HAP-1 (cell line): ENCODE measurements at regions not wholly inside any gene's neighbourhood (a gene's known extent, or its start where the extent isn't known, plus 50 kb on each side); places are given as distances from the start of the nearest gene placed in this dataset.
A peak's percentile ranks its signal among the peaks of the same experiment; 100 is the strongest.

Experiments used
- DNase-seq, 2 experiments: peaks; one replicate each; pipeline ENCODE4 v3.0.0-alpha.2; 2016 to 2020; ENCODE audit warnings: low spot score in 2 of 2
- H3K27me3 ChIP-seq: fragments of 250-450 bp; sonication (Bioruptor Pico); 2 replicates; pipeline ENCODE4 v1.5.1; 2020; ENCODE audit warnings: low read depth, mild to moderate bottlenecking, moderate library complexity
- H3K36me3 ChIP-seq: fragments of 250-450 bp; sonication (Bioruptor Pico); replicated peaks from 2 replicates; pipeline ENCODE4 v1.5.1; 2020; ENCODE audit warnings: mild to moderate bottlenecking
- H3K4me1 ChIP-seq: fragments of 250-450 bp; sonication (Bioruptor Pico); 2 replicates; pipeline ENCODE4 v1.5.1; 2020; ENCODE audit warnings: mild to moderate bottlenecking
- H3K4me3 ChIP-seq: fragments of 250-450 bp; sonication (Bioruptor Pico); 2 replicates; pipeline ENCODE4 v1.5.1; 2020; ENCODE audit warnings: mild to moderate bottlenecking, moderate library complexity
- H3K9me3 ChIP-seq: fragments of 250-450 bp; sonication (Bioruptor Pico); 2 replicates; pipeline ENCODE4 v1.5.1; 2020; ENCODE audit warnings: mild to moderate bottlenecking, moderate library complexity
- in situ Hi-C: fragments of 300-500 bp; cut with MboI; formaldehyde crosslinking; loops from 3 replicates; pipeline ENCODE4 v1.14.3; 2020; ENCODE audit warnings: low sequenced_read_pairs, inconsistent platforms, mixed read lengths

DNA sequence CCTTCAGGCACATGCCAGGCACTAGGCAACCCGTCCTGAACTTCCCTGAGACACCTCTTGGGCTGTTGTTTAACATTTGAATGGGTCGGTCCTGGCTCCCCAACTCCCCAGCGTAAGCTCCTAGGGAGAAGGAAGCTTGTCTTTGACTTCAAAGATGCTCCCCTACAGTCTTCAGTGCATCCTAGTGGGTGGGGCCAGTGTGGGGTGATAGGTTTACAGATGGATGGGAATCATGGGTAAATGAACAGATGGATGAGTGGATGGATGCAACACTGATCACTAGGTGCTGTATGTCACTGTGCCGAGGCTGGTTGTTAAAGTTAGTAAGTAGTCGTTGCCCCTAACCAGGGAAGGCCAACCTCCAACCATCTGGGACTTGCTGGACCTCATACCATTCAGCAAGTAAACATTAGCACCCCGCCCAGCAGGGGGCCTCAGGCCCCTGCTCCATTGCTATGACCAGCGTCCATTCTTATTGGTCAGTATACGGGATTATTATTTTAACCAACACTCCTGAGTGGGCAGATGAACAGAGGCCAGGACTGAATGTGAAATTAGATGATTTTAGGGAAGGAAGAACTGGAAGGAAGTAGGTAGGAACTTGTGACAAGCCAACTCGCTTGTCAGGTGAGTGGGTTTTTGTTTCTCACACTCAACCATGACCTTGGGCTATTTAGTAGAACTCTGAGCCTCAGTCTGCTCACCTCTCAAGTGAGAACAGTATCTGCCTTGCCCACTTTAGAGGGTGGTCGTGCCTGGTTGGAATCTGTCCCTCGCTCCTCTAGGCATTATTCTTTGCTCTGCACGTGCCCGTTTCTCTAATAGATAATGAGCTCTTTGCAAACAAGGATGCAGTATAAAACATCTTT lies 82.9 kb upstream of the FOXP4 start:
- in situ Hi-C loops = no loop called here
- peak; percentile 16 to 74 for DNase-seq
- H3K27me3 ChIP-seq = no peaks in the 10 kb centered on the region

DNA sequence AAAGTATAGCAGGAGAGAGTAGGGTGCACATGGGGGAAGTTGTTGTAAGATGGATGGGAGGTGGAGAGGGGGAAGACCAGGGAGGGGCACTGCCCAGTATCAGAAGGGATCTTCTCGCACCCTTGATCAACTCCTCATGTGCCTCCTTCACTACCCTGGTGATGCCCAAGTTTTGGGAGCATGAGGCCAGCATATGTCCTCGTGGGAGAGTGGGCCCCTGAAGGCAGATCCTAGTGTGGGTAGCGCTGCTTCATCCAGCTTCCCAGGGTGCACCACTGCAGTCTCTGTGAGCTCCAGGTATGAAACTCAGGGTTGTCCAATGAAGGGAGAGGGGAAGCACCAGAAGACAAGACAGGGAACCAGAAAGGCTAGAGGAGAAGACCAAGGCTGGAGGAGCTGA lies 82.2 kb upstream of the FOXP4 start:
- Histone ChIP-seq H3K36me3 (no peaks in the 10 kb centered on the region), H3K4me3 (no peak overlapping the region), H3K27me3 (no peaks in the 10 kb centered on the region), H3K9me3 (no peaks in the 10 kb centered on the region), H3K4me1 (peaks cover 8% of the 10 kb centered on the region)
- no peak for DNase-seq
- in situ Hi-C loops = no loop called here

More for the DNA sequence above, 82.9 kb upstream of the FOXP4 start:
- Histone ChIP-seq H3K4me3 (no peak overlapping the region), H3K9me3 (no peaks in the 10 kb centered on the region), H3K4me1 (peaks cover 8% of the 10 kb centered on the region), H3K36me3 (no peaks in the 10 kb centered on the region)

DNA sequence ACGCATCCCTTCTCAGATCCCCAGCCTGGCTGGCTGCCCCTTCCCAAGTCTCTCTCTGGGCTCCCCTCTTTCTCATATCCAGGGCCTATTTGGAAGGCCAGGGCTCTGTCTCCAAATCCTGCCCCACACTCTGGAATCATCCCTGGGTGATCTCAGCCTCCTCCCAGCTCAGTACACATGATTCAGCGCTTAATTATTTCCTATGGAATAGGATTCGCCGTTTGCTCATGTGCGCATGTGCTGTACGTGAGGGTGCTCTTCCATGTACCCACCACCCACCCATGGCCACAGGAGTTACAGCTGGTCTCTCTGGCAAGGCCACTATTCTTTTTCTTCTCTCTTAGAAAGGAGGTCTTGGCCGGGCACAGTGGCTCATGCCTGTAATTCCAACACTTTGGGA lies 81.7 kb upstream of the FOXP4 start:
- in situ Hi-C loops = no loop called here

DNA sequence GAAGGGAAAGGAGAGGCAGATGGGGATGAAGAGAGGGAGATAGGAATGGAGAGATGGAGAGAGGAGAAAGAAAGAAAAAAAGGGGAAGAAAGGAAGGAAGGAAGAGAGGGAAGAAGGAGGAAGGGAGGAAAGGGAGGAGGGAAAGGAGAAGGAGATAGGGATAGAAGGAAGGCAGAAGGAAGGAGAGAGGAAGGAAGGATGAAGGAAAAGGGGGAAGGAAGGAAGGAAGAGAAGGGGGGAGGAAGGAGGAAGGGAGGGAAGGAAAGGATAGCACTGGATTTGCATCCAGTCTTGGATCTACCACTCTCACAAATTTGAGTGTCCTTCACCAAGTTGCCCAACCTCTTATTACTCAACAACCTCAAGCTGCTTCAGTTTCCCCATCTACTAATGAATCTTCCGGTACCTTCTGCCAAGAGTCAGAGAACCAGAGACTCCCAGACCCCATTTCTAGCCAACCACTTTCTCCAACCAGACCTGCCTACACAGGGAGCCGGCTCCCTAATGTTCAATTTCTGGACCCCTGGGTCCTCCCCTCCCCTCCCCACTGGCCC lies 79.7 kb upstream of the FOXP4 start:
- H3K9me3 ChIP-seq = no peaks in the 10 kb centered on the region
- H3K27me3 ChIP-seq = no peaks in the 10 kb centered on the region
- peaks cover 8% of the 10 kb centered on the region for H3K4me1 ChIP-seq
- no peak overlapping the region for H3K4me3 ChIP-seq
- H3K36me3 ChIP-seq = no peaks in the 10 kb centered on the region
- in situ Hi-C loops = no loop called here
- DNase-seq = no peak

More for the DNA sequence above, 81.7 kb upstream of the FOXP4 start:
- DNase-seq = no peak
- H3K9me3 ChIP-seq = no peaks in the 10 kb centered on the region
- H3K4me3 ChIP-seq = no peak overlapping the region
- H3K36me3 ChIP-seq = no peaks in the 10 kb centered on the region
- H3K4me1 ChIP-seq = peaks cover 8% of the 10 kb centered on the region
- no peaks in the 10 kb centered on the region for H3K27me3 ChIP-seq

DNA sequence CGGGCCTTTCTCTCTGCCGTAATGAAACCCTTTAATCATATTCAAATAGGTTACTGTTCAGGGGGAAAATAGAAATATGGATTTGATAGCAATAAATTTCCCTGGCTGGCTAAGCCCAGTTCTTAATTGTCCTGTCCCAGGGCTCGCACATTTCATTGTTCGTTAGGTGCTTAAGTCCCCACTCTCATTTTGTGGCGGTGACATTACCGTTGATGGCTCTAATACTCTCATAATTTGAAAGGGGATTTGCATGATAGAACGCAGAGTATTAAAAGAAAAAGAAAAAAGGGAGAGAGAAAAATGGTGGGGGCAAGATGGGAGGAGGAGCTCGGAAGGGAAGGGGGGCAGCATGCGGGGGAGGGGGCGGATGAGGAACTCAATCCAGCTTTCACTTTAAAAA lies 79.1 kb upstream of the FOXP4 start:
- peak; percentile 56 to 69 for DNase-seq
- Histone ChIP-seq H3K4me1 (peaks cover 8% of the 10 kb centered on the region), H3K9me3 (no peaks in the 10 kb centered on the region), H3K36me3 (no peaks in the 10 kb centered on the region), H3K27me3 (no peaks in the 10 kb centered on the region), H3K4me3 (no peak overlapping the region)
- in situ Hi-C loops = no loop called here

DNA sequence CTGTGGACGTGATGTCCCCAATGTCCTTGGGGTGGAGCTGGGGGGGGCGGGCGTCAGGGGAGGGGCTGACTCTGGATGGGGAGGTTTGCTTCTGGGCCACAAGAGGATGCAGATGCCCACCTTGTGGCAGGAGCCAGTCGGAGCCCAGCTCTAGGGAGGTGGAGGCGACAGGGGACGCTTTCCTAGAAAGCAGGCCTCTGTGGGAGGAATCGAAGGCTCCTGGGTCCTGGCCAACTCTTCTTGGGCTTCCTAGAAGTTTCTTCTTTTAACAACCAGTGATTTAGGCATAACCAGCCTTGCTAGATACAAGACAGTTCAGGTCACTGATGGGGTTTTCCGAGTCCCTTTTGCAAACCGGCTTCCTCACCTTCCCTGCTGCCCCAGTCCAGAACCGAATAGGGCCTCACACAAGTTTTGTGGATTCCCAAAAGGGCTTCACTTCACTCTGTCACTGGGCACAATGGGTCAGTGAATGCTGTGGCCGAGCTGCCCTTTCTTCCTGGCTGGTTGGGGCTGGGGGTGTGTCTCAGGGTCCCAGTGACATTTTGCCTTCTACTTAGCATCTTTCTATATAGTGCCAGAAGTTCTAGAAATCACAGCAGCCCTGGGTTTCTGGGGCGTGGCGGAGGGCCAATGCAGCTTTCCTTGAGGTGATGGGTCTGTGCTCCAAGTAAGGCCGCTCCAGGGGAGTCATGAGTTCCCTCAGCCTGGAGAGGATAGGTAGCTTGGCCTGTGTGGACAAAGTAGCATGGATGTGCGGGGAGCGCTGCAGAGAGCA lies 78.4 kb upstream of the FOXP4 start:
- H3K9me3 ChIP-seq = no peaks in the 10 kb centered on the region
- H3K4me1 ChIP-seq = peaks cover 8% of the 10 kb centered on the region
- no peaks in the 10 kb centered on the region for H3K27me3 ChIP-seq
- no peak overlapping the region for H3K4me3 ChIP-seq
- peak in 1 of 2 experiments; percentile 26 for DNase-seq
- no peaks in the 10 kb centered on the region for H3K36me3 ChIP-seq
- in situ Hi-C loops = no loop called here

DNA sequence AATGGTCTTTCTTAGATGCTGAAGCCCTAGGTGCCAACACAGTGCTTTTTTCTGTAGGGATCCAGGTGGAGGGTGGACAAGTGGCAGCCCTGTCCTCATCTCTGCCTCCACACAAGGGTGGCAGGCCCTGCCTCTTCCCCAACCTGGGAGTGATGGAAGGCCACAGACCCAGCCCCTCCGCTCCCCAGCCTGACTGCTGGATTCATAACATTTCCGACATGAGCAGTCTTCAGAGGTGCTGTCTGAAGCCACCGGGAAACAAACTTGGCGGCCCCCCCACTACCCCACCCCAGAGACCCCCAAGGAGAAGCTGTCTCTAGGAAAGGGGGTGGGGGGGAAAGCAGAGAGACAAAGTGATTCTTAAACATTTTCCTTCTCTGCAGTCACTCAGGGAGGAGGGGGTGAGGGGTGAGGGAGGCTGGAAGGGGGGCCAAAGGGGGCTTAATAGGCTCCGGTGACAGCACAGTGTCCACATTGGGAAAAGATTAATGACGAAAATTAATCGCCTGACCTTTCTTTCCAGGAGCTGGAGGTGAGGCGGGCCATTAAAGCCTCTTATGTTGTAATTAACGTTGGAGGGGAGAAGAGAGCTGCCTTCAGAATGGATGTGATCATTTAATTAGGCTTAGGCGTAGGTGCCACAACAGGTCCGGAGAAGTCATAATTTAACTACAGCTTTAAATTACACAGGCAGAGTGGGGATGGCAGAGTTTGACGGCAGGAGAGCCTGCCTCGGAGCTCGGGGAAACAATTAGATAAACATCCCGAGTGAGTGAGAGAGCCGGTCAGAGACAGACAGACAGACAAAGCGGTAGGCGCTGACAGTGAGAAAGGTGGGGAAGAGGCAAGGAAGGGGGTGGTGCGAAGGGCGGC lies 76.8 kb upstream of the FOXP4 start:
- DNase-seq = no peak
- Histone ChIP-seq H3K36me3 (no peaks in the 10 kb centered on the region), H3K27me3 (no peaks in the 10 kb centered on the region), H3K9me3 (no peaks in the 10 kb centered on the region), H3K4me1 (peaks cover 8% of the 10 kb centered on the region), H3K4me3 (no peak overlapping the region)
- in situ Hi-C loops = no loop called here

DNA sequence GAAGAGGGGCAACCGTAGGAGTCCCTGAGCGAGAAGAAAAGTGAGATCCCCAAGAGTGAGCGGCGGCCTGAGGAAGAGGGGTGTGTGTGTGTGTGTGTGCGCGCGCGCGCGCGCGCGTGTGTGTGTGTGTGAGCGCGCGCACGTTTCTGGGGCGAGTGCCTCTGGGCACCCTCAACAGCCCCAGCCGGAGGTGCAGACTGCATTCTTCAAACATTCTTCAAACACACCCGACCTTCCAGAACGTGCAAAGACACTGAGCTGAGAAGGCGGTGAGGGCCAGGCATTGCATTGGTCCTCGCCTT lies 76.2 kb upstream of the FOXP4 start:
- no peak overlapping the region for H3K4me3 ChIP-seq
- peaks cover 8% of the 10 kb centered on the region for H3K4me1 ChIP-seq
- H3K36me3 ChIP-seq = no peaks in the 10 kb centered on the region
- no peaks in the 10 kb centered on the region for H3K27me3 ChIP-seq
- no peak for DNase-seq
- no peaks in the 10 kb centered on the region for H3K9me3 ChIP-seq
- in situ Hi-C loops = no loop called here

DNA sequence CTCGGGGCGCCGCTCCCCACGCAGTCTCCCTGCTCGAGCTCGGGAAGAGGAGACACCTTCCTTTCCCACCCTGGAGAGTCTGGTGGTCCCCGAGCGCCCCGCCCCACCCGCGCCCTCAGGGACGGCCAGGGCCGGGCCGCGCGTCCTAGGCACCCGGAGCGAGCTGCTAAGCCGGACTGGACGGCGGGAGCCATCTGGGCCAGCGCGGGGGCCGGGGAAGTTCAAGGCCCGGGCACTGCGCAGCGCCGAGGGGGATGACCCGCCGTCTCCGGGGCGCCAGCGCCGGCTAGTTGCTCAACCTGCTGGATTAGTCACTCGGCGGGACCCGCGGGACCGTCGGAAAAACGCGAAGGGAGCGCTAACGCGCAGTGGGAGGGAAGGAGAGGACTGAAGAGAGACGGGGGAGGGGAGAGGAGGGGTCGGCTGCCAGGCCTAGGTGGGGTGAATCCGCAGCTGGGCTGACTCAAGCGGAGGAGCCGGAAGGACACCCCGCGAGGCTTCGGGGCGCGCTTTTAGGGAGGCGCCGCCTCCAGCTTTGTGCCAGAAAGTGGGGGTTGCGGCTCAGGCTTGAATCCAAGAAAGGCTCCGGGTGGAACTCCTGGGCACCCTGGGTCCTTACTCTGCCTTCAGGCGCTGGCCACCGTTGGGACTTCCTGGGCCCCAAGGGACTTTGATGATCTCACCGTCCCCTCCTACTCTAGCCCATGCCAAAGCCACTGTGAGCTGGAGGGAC lies 75.7 kb upstream of the FOXP4 start:
- in situ Hi-C loops = no loop called here
- no peak for DNase-seq
- Histone ChIP-seq H3K4me1 (peaks cover 8% of the 10 kb centered on the region), H3K27me3 (no peaks in the 10 kb centered on the region), H3K4me3 (no peak overlapping the region), H3K36me3 (no peaks in the 10 kb centered on the region), H3K9me3 (no peaks in the 10 kb centered on the region)

DNA sequence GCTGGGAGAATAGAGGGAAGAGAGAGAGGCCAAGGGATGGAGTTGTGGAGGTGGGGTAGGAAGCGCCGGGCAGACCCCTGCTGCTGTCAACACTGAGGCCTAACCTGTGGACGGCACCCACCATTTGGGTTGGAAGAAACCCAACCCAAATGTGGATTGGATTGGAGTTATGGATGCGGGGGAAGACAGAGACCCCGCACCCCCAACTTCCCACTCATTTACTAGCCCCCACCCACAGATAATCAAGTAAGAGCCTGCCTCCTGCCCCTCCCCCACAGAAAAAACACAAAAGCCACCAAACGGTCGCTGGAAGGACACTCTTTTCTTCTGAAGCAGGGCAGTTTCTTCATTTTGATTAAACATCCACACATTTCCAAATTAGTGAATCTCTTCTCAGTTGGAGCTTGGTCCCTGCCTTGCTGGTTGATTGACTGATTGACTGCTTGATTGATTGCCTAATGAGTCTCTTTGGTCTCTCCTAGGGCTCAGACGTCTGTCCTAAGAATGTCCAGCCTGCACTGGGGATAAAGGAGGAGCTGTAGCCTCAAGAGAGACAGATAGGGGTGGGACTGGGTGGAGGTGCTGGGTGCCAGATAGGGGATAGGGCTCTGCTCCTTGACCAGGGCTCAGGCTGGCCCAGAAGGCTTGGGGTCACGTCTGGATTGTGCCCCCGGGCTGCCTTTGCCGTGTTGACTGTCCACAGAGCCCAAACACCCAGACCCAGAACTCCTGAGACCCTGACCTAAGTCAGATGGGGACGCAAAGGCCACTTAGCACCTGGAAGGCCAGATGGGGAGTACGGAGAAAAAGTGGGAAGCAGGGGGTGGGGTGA lies 74.9 kb upstream of the FOXP4 start:
- Histone ChIP-seq H3K4me1 (peaks cover 8% of the 10 kb centered on the region), H3K36me3 (no peaks in the 10 kb centered on the region), H3K9me3 (no peaks in the 10 kb centered on the region), H3K27me3 (no peaks in the 10 kb centered on the region), H3K4me3 (no peak overlapping the region)
- DNase-seq = peak in 1 of 2 experiments; percentile 0
- in situ Hi-C loops = no loop called here

DNA sequence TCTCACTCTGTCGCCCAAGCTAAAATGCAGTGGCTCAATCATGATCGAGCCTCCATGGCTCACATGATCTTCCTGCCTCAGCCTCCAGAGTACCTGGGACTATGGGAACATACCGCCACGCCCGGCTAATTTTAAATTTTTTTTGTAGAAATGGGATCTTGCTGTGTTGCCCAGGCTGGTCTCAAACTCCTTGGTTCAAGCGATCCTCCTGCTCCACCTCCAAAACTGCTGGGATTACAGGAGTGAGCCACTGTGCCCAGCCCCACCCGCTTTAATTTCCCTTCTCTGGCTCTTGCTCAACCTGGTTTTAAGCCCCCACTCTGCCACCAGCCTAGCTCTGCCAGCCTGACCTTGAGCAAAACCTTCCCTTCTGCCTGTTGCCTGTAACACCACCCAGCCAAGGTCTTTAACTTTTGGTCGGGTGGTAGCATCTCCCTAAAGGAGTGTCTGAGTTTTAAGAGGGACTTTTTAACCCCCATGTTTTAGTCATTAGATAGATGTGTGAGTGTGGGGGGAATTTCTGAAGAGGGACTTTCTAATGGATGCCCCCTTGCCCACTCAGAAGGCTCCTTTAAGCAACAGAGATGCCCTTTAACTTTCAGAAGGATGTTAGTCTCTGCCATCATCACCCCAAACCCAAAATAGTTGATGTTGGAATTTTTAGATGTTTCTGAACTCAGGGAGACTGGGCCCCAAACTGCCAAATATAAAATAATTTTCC lies 71.8 kb upstream of the FOXP4 start:
- in situ Hi-C loops = no loop called here
- Histone ChIP-seq H3K27me3 (no peaks in the 10 kb centered on the region), H3K4me1 (no peaks in the 10 kb centered on the region), H3K36me3 (no peaks in the 10 kb centered on the region), H3K9me3 (no peaks in the 10 kb centered on the region), H3K4me3 (no peak overlapping the region)
- DNase-seq = no peak

DNA sequence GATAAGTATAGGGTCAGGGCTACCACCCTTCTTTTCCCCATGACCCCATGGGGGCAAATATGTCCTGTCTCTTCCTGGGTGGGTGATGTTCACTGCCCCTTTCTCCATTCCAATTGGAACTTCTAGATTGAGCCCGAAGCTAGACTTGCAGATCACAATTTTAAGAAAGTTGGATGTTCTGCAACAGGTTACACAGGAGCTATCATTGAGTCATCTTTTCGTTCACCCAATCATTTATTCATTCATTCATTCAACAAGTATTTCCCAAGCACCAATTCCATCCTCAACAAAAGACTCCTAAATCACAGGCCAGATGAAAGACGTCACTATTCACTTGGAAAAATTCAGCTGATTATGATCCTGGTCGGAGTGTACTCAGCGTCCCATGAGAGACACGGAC lies 71.0 kb upstream of the FOXP4 start:
- H3K9me3 ChIP-seq = no peaks in the 10 kb centered on the region
- no peaks in the 10 kb centered on the region for H3K36me3 ChIP-seq
- no peaks in the 10 kb centered on the region for H3K4me1 ChIP-seq
- H3K27me3 ChIP-seq = no peaks in the 10 kb centered on the region
- no peak overlapping the region for H3K4me3 ChIP-seq
- in situ Hi-C loops = no loop called here
- DNase-seq = no peak
